ENCODE measurements at regions not wholly inside any gene's neighbourhood (a gene's known extent, or its start where the extent isn't known, plus 50 kb on each side); places are given as distances from the start of the nearest gene placed in this dataset.

- H3K4me2 ChIP-seq, result no peak overlapping the region
- H3K4me1 ChIP-seq, result no peaks in the 10 kb centered on the region
- H3K9me3 ChIP-seq, result no peaks in the 10 kb centered on the region
- H3K4me3 ChIP-seq, result no peak overlapping the region
- no peak overlapping the region for H3K9ac ChIP-seq
- no peaks in the 10 kb centered on the region for H3K27me3 ChIP-seq
- no peak overlapping the region for H3K27ac ChIP-seq
- no peaks in the 10 kb centered on the region for H4K20me1 ChIP-seq
- TF ChIP-seq Cebpa-rat (IDR thresholded peaks at IDR 0.05), result no peak
- no peaks in the 10 kb centered on the region for H3K36me3 ChIP-seq
These were observed 483.1 kb downstream of the CDH11 start for GRCh38 chr16:64638766-64639165.

- Histone ChIP-seq H3K36me3 (no peaks in the 10 kb centered on the region), H3K4me2 (no peak overlapping the region), H3K9me3 (no peaks in the 10 kb centered on the region), H3K27me3 (no peaks in the 10 kb centered on the region), H3K9ac (no peak overlapping the region), H4K20me1 (no peaks in the 10 kb centered on the region), H3K4me1 (no peaks in the 10 kb centered on the region), H3K27ac (no peak overlapping the region), H3K4me3 (no peak overlapping the region)
- TF ChIP-seq Cebpa-rat (IDR thresholded peaks at IDR 0.05), result no peak
These were observed 492.2 kb downstream of the CDH11 start for GRCh38 chr16:64629622-64630021.

- Histone ChIP-seq H3K36me3 (no peaks in the 10 kb centered on the region), H3K27me3 (no peaks in the 10 kb centered on the region), H3K9ac (no peak overlapping the region), H3K9me3 (no peaks in the 10 kb centered on the region), H4K20me1 (no peaks in the 10 kb centered on the region), H3K4me3 (no peak overlapping the region), H3K4me1 (no peaks in the 10 kb centered on the region), H3K4me2 (no peak overlapping the region), H3K27ac (no peak overlapping the region)
- TF ChIP-seq Cebpa-rat (IDR thresholded peaks at IDR 0.05), result no peak
These were observed 494.1 kb downstream of the CDH11 start for GRCh38 chr16:64627781-64628180.

- H3K9ac ChIP-seq, result no peak overlapping the region
- H3K27ac ChIP-seq, result no peak overlapping the region
- TF ChIP-seq Cebpa-rat (IDR thresholded peaks at IDR 0.05), result no peak
- no peak overlapping the region for H3K4me2 ChIP-seq
- no peaks in the 10 kb centered on the region for H4K20me1 ChIP-seq
- no peaks in the 10 kb centered on the region for H3K36me3 ChIP-seq
- H3K4me3 ChIP-seq, result no peak overlapping the region
- no peaks in the 10 kb centered on the region for H3K4me1 ChIP-seq
- no peaks in the 10 kb centered on the region for H3K9me3 ChIP-seq
- H3K27me3 ChIP-seq, result no peaks in the 10 kb centered on the region
These were observed 494.6 kb downstream of the CDH11 start for GRCh38 chr16:64627288-64627687.

- no peak for TF ChIP-seq Cebpa-rat (IDR thresholded peaks at IDR 0.05)
- Histone ChIP-seq H3K27ac (no peak overlapping the region), H4K20me1 (no peaks in the 10 kb centered on the region), H3K4me1 (no peaks in the 10 kb centered on the region), H3K4me2 (no peak overlapping the region), H3K4me3 (no peak overlapping the region), H3K9me3 (no peaks in the 10 kb centered on the region), H3K36me3 (no peaks in the 10 kb centered on the region), H3K27me3 (no peaks in the 10 kb centered on the region), H3K9ac (no peak overlapping the region)
These were observed 495.1 kb downstream of the CDH11 start for GRCh38 chr16:64626776-64627175.

GRCh38 chr16:64621616-64622015 lies 500.2 kb downstream of the CDH11 start:
- Histone ChIP-seq H3K4me2 (no peak overlapping the region), H3K4me1 (no peaks in the 10 kb centered on the region), H3K9me3 (no peaks in the 10 kb centered on the region), H3K9ac (no peak overlapping the region), H3K27me3 (no peaks in the 10 kb centered on the region), H3K36me3 (no peaks in the 10 kb centered on the region), H3K27ac (no peak overlapping the region), H3K4me3 (no peak overlapping the region), H4K20me1 (no peaks in the 10 kb centered on the region)
- no peak for TF ChIP-seq Cebpa-rat (IDR thresholded peaks at IDR 0.05)

GRCh38 chr16:64617836-64618476 lies 503.9 kb downstream of the CDH11 start:
- H3K4me1 ChIP-seq, result no peaks in the 10 kb centered on the region
- H3K9me3 ChIP-seq, result no peaks in the 10 kb centered on the region
- no peaks in the 10 kb centered on the region for H4K20me1 ChIP-seq
- no peaks in the 10 kb centered on the region for H3K36me3 ChIP-seq
- H3K4me2 ChIP-seq, result no peak overlapping the region
- no peaks in the 10 kb centered on the region for H3K27me3 ChIP-seq
- no peak overlapping the region for H3K27ac ChIP-seq
- no peak overlapping the region for H3K9ac ChIP-seq
- no peak for TF ChIP-seq Cebpa-rat (IDR thresholded peaks at IDR 0.05)
- H3K4me3 ChIP-seq, result no peak overlapping the region

- Histone ChIP-seq H3K4me2 (no peak overlapping the region), H3K36me3 (no peaks in the 10 kb centered on the region), H3K4me3 (no peak overlapping the region), H3K9ac (no peak overlapping the region), H4K20me1 (no peaks in the 10 kb centered on the region), H3K27ac (no peak overlapping the region), H3K27me3 (no peaks in the 10 kb centered on the region), H3K4me1 (no peaks in the 10 kb centered on the region), H3K9me3 (no peaks in the 10 kb centered on the region)
- TF ChIP-seq Cebpa-rat (IDR thresholded peaks at IDR 0.05), result no peak
These were observed 506.1 kb downstream of the CDH11 start for GRCh38 chr16:64615630-64616280.

- no peak overlapping the region for H3K4me2 ChIP-seq
- no peak overlapping the region for H3K9ac ChIP-seq
- H3K4me1 ChIP-seq, result no peaks in the 10 kb centered on the region
- H3K4me3 ChIP-seq, result no peak overlapping the region
- TF ChIP-seq Cebpa-rat (IDR thresholded peaks at IDR 0.05), result no peak
- no peaks in the 10 kb centered on the region for H4K20me1 ChIP-seq
- no peak overlapping the region for H3K27ac ChIP-seq
- H3K36me3 ChIP-seq, result no peaks in the 10 kb centered on the region
- no peaks in the 10 kb centered on the region for H3K27me3 ChIP-seq
- H3K9me3 ChIP-seq, result no peaks in the 10 kb centered on the region
These were observed 525.7 kb downstream of the CDH11 start for GRCh38 chr16:64596196-64596595.

- no peaks in the 10 kb centered on the region for H4K20me1 ChIP-seq
- H3K4me1 ChIP-seq, result no peaks in the 10 kb centered on the region
- H3K4me2 ChIP-seq, result no peak overlapping the region
- no peak for TF ChIP-seq Cebpa-rat (IDR thresholded peaks at IDR 0.05)
- no peaks in the 10 kb centered on the region for H3K27me3 ChIP-seq
- no peak overlapping the region for H3K9ac ChIP-seq
- H3K4me3 ChIP-seq, result no peak overlapping the region
- no peak overlapping the region for H3K27ac ChIP-seq
- no peaks in the 10 kb centered on the region for H3K36me3 ChIP-seq
- H3K9me3 ChIP-seq, result no peaks in the 10 kb centered on the region
These were observed 531.4 kb downstream of the CDH11 start for GRCh38 chr16:64590513-64590912.

Measured in BLaER1 (cell line).